Keratinocyte (primary cell): ENCODE measurements at regions not wholly inside any gene's neighbourhood (a gene's known extent, or its start where the extent isn't known, plus 50 kb on each side); places are given as distances from the start of the nearest gene placed in this dataset.
"Not testable (repeated sequence)": the region's sequence is repeated elsewhere in the genome, so short reads cannot be mapped to it uniquely, and the experiment has no call there.

Source experiments
- DNase-seq: peaks from one replicate; pipeline ENCODE4 v3.0.0-alpha.2; 2011; ENCODE audit warnings: low read depth, missing footprints, low spot score
- FAIRE-seq: peaks from 2 replicates; lab custom pipeline; 2011; peaks lifted over from hg19 to GRCh38; lab: Jason Lieb, UNC
- H2AFZ ChIP-seq: 2 replicates; pipeline ENCODE4 v1.6.0; 2012; ENCODE audit warnings: low read length, control low read depth, inconsistent platforms; ENCODE audit not compliant: control insufficient read depth
- H3K27ac ChIP-seq: 2 replicates; pipeline ENCODE4 v1.5.1; 2011; ENCODE audit warnings: low read length; ENCODE audit not compliant: control insufficient read depth, insufficient read depth
- H3K27me3 ChIP-seq: 3 replicates; pipeline ENCODE4 v1.6.0; 2011; ENCODE audit warnings: low read length; ENCODE audit not compliant: control insufficient read depth, insufficient read depth; ENCODE audit errors: extremely low read depth
- H3K36me3 ChIP-seq, 2 experiments: 2 replicates in 1 of 2; 3 replicates in 1 of 2; pipeline ENCODE4 v1.5.1; 2011; ENCODE audit warnings: low read length in 2 of 2, mild to moderate bottlenecking in 1 of 2; ENCODE audit not compliant: control insufficient read depth in 2 of 2, insufficient read depth in 2 of 2; ENCODE audit errors: extremely low read depth in 1 of 2
- H3K4me1 ChIP-seq: 3 replicates; pipeline ENCODE4 v1.5.1; 2011; ENCODE audit warnings: low read length; ENCODE audit not compliant: control insufficient read depth, insufficient read depth; ENCODE audit errors: extremely low read depth
- H3K4me2 ChIP-seq: 3 replicates; pipeline ENCODE4 v1.6.0; 2011; ENCODE audit warnings: low read depth, low read length; ENCODE audit not compliant: control insufficient read depth, insufficient read depth; ENCODE audit errors: extremely low read depth
- H3K4me3 ChIP-seq, 3 experiments: fragments of 200-600 bp in 1 of 3; sonication (generic) in 1 of 3; 2 replicates in 2 of 3; 3 replicates in 1 of 3; pipeline ENCODE4 v1.5.1; 2011 to 2016; ENCODE audit warnings: low read length in 3 of 3, mild to moderate bottlenecking in 3 of 3, control low read depth in 2 of 3, inconsistent platforms in 1 of 3, low read depth in 1 of 3, mixed read lengths in 1 of 3, mixed run types in 1 of 3, moderate library complexity in 1 of 3; ENCODE audit not compliant: control insufficient read depth in 2 of 3, insufficient read depth in 2 of 3; ENCODE audit errors: extremely low read depth in 1 of 3
- H3K79me2 ChIP-seq: 2 replicates; pipeline ENCODE4 v1.6.0; 2012; ENCODE audit warnings: low read length; ENCODE audit not compliant: control insufficient read depth, insufficient read depth
- H3K9ac ChIP-seq: 3 replicates; pipeline ENCODE4 v1.6.0; 2011; ENCODE audit warnings: low read length; ENCODE audit not compliant: control insufficient read depth, insufficient read depth; ENCODE audit errors: extremely low read depth
- H3K9me1 ChIP-seq: 3 replicates; pipeline ENCODE4 v1.6.0; 2011; ENCODE audit warnings: low read length; ENCODE audit not compliant: control insufficient read depth, insufficient read depth; ENCODE audit errors: extremely low read depth
- H3K9me3 ChIP-seq: 2 replicates; pipeline ENCODE4 v1.5.1; 2012; ENCODE audit warnings: low read depth, low read length; ENCODE audit not compliant: control insufficient read depth
- H4K20me1 ChIP-seq: 3 replicates; pipeline ENCODE4 v1.6.0; 2011; ENCODE audit warnings: low read length; ENCODE audit not compliant: control insufficient read depth, insufficient read depth; ENCODE audit errors: extremely low read depth
- EZH2 ChIP-seq: IDR thresholded peaks from one replicate; pipeline ENCODE4 v1.6.1; 2012; ENCODE audit warnings: inconsistent platforms, mild to moderate bottlenecking, low read length, moderate library complexity
- dilution Hi-C: fragments of 300-500 bp; cut with MboI; formaldehyde crosslinking; loops from one replicate; pipeline ENCODE4 v1.7.0; 2020; ENCODE audit warnings: low sequenced_read_pairs; ENCODE audit not compliant: extremely low pct_ligation_motif_present
- TF ChIP-seq, protein P1 (sequence below), 3 experiments: IDR thresholded peaks in 1 of 3; conservative IDR thresholded peaks in 1 of 3; optimal IDR thresholded peaks in 1 of 3; 2 replicates in 2 of 3; 3 replicates in 1 of 3; pipeline versions ENCODE3 to v1.5.1; 2011; ENCODE audit warnings: low read length in 3 of 3, mild to moderate bottlenecking in 3 of 3, moderate library complexity in 2 of 3, control low read depth in 1 of 3, inconsistent platforms in 1 of 3; ENCODE audit not compliant: insufficient read depth in 2 of 3; ENCODE audit errors: extremely low read depth in 1 of 3

- FAIRE-seq (no peak), DNase-seq (no peak)
- Histone ChIP-seq H3K27me3 (no peaks in the 10 kb centered on the region), H2AFZ (no peak overlapping the region), H3K9me3 (no peaks in the 10 kb centered on the region), H3K4me2 (no peak overlapping the region), H3K4me1 (no peaks in the 10 kb centered on the region), H3K79me2 (no peaks in the 10 kb centered on the region), H3K9ac (no peak overlapping the region), H3K36me3 (no peaks in the 10 kb centered on the region), H4K20me1 (no peaks in the 10 kb centered on the region), H3K4me3 (no peak overlapping the region), H3K9me1 (no peaks in the 10 kb centered on the region), H3K27ac (no peak overlapping the region)
- dilution Hi-C loops = no loop called here
- TF ChIP-seq EZH2 = no peak
- TF ChIP-seq, protein P1, sequence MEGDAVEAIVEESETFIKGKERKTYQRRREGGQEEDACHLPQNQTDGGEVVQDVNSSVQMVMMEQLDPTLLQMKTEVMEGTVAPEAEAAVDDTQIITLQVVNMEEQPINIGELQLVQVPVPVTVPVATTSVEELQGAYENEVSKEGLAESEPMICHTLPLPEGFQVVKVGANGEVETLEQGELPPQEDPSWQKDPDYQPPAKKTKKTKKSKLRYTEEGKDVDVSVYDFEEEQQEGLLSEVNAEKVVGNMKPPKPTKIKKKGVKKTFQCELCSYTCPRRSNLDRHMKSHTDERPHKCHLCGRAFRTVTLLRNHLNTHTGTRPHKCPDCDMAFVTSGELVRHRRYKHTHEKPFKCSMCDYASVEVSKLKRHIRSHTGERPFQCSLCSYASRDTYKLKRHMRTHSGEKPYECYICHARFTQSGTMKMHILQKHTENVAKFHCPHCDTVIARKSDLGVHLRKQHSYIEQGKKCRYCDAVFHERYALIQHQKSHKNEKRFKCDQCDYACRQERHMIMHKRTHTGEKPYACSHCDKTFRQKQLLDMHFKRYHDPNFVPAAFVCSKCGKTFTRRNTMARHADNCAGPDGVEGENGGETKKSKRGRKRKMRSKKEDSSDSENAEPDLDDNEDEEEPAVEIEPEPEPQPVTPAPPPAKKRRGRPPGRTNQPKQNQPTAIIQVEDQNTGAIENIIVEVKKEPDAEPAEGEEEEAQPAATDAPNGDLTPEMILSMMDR (optimal IDR thresholded peaks at IDR 0.05 in 1 of 3, IDR thresholded peaks at IDR 0.05 in 1 of 3, conservative IDR thresholded peaks at IDR 0.05 in 1 of 3; ENCODE audit: extremely low read depth in 1 of 3, insufficient read depth in 2 of 3, low read length in 3 of 3) = no peak
Observed at GRCh38 chr1:192884241-192884640, 75.4 kb downstream of the RGS2 start.

DNA sequence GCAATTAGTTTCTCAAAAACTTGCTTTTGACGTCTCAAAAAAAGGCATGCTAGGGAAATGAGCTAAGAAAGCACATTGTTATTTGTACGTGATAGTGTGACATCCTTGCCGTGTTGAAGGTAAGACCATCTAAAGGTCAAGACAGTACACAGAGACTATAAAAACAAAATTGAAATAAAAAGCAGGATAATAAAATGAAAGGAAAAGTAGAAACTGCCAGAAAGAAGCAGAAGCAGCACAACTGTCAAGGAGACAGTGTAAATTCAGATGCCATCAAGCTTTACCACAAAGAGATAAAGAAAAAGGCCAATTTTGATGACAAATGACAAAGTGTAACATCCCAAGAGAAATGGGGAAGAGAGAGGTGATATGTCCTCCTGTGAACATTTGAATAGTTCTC, 76.5 kb downstream of the RGS2 start:
- H2AFZ ChIP-seq, H4K20me1 ChIP-seq, dilution Hi-C loops, H3K9ac ChIP-seq, H3K9me3 ChIP-seq, H3K27me3 ChIP-seq, H3K9me1 ChIP-seq, H3K36me3 ChIP-seq, H3K4me1 ChIP-seq, H3K27ac ChIP-seq, FAIRE-seq, H3K4me2 ChIP-seq, H3K79me2 ChIP-seq, DNase-seq, H3K4me3 ChIP-seq: not testable (repeated sequence)

- H3K36me3 ChIP-seq = no peaks in the 10 kb centered on the region
- no peaks in the 10 kb centered on the region for H3K79me2 ChIP-seq
- no peak overlapping the region for H3K9ac ChIP-seq
- no peaks in the 10 kb centered on the region for H3K27me3 ChIP-seq
- no peak overlapping the region for H3K4me2 ChIP-seq
- dilution Hi-C loops = no loop called here
- H3K4me1 ChIP-seq = peaks cover 1% of the 10 kb centered on the region
- no peak for FAIRE-seq
- no peak for TF ChIP-seq EZH2
- TF ChIP-seq, protein P1 (optimal IDR thresholded peaks at IDR 0.05 in 1 of 3, IDR thresholded peaks at IDR 0.05 in 1 of 3, conservative IDR thresholded peaks at IDR 0.05 in 1 of 3; ENCODE audit: extremely low read depth in 1 of 3, insufficient read depth in 2 of 3, low read length in 3 of 3) = no peak
- H2AFZ ChIP-seq = no peak overlapping the region
- H3K9me1 ChIP-seq = no peaks in the 10 kb centered on the region
- H3K4me3 ChIP-seq = no peak overlapping the region
- H3K27ac ChIP-seq = no peak overlapping the region
- DNase-seq = no peak
- H3K9me3 ChIP-seq = no peaks in the 10 kb centered on the region
- no peaks in the 10 kb centered on the region for H4K20me1 ChIP-seq
Observed at GRCh38 chr1:192887426-192887825, 78.6 kb downstream of the RGS2 start.
